ENCODE measurements at regions not wholly inside any gene's neighbourhood (a gene's known extent, or its start where the extent isn't known, plus 50 kb on each side); places are given as distances from the start of the nearest gene placed in this dataset.

DNA sequence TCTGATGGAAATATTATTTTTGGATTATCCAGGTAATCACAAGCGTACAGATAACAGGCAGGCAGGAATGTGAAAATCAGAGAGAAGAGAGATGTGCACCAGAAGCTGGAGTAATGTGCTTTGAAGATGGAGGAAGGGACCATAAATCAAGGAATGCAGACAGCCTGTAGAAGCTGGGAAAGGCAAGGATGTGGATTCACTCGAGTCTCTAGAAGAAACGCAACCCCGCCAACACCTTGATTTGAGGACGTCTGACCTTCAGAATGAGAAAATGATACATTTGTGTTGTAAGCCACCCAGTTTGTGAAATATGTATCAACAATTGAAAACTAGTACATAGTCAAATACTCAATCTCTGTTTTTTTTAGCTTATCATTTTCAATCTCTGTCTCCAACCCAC is 207.6 kb upstream of the MPDZ start:
- ChIA-PET CTCF (ENCODE audit: low intra/inter-chr PET ratio, low total read pairs) (no interaction called here), POLR2A (no interaction called here)
- H3K9ac ChIP-seq (ENCODE audit: insufficient read depth, low read depth, low read length) = no peak overlapping the region
- no peak overlapping the region for H2AFZ ChIP-seq (ENCODE audit: low read length)
- H4K20me1 ChIP-seq (ENCODE audit: insufficient read depth, low read length) = no peaks in the 10 kb centered on the region
- no peaks in the 10 kb centered on the region for H3K4me1 ChIP-seq (ENCODE audit: insufficient read depth, low read length)
- no peak overlapping the region for H3K4me2 ChIP-seq (ENCODE audit: low read depth, low read length)
- no peak overlapping the region for H3K4me3 ChIP-seq (replicated peaks in 1 of 3; ENCODE audit: insufficient read depth in 1 of 3, low read depth in 2 of 3, low read length in 3 of 3)
- intact Hi-C loops (cut with micrococcal nuclease; ENCODE audit: unreplicated experiment) (no loop called here), in situ Hi-C loops (cut with HindIII; ENCODE audit: extremely low pct_ligation_motif_present, low pct_unique_long_range_greater_than_20kb) (no loop called here)
- H3K79me2 ChIP-seq (ENCODE audit: insufficient read depth, low read length) = no peaks in the 10 kb centered on the region
- H3K27me3 ChIP-seq (ENCODE audit: control insufficient read depth in 1 of 2, insufficient read depth in 2 of 2, low read length in 2 of 2) = no peaks in the 10 kb centered on the region
- FAIRE-seq (no peak), DNase-seq (ENCODE audit: low spot score) (no peak), ATAC-seq (no peak)
- H3K27ac ChIP-seq (ENCODE audit: extremely low read length, insufficient read depth, low read length) = no peak overlapping the region
- H3K9me3 ChIP-seq (ENCODE audit: low read length) = no peaks in the 10 kb centered on the region
- WGBS (ENCODE audit: low lambda C conversion rate) = 22% methylated on average over 5 of the region's 5 CpGs
- BruUV-seq (replicated peaks) = no TSS peak
- TF ChIP-seq ATF7-NPFF (CRISPR knock-in tag; IDR thresholded peaks at IDR 0.05; ENCODE audit: low read depth) = no peak
- TF ChIP-seq, protein P1, sequence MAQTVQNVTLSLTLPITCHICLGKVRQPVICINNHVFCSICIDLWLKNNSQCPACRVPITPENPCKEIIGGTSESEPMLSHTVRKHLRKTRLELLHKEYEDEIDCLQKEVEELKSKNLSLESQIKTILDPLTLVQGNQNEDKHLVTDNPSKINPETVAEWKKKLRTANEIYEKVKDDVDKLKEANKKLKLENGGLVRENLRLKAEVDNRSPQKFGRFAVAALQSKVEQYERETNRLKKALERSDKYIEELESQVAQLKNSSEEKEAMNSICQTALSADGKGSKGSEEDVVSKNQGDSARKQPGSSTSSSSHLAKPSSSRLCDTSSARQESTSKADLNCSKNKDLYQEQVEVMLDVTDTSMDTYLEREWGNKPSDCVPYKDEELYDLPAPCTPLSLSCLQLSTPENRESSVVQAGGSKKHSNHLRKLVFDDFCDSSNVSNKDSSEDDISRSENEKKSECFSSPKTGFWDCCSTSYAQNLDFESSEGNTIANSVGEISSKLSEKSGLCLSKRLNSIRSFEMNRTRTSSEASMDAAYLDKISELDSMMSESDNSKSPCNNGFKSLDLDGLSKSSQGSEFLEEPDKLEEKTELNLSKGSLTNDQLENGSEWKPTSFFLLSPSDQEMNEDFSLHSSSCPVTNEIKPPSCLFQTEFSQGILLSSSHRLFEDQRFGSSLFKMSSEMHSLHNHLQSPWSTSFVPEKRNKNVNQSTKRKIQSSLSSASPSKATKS (CRISPR knock-in tag; IDR thresholded peaks at IDR 0.05) = no peak
- TF ChIP-seq ZNF703 (CRISPR knock-in tag; IDR thresholded peaks at IDR 0.05; ENCODE audit: borderline replicate concordance) = no peak
- no peak for TF ChIP-seq ZNF619 (CRISPR knock-in tag; IDR thresholded peaks at IDR 0.05)
- TF ChIP-seq NR2F2 (IDR thresholded peaks at IDR 0.05; ENCODE audit: borderline replicate concordance, low read depth) = no peak
- TF ChIP-seq, protein P2, sequence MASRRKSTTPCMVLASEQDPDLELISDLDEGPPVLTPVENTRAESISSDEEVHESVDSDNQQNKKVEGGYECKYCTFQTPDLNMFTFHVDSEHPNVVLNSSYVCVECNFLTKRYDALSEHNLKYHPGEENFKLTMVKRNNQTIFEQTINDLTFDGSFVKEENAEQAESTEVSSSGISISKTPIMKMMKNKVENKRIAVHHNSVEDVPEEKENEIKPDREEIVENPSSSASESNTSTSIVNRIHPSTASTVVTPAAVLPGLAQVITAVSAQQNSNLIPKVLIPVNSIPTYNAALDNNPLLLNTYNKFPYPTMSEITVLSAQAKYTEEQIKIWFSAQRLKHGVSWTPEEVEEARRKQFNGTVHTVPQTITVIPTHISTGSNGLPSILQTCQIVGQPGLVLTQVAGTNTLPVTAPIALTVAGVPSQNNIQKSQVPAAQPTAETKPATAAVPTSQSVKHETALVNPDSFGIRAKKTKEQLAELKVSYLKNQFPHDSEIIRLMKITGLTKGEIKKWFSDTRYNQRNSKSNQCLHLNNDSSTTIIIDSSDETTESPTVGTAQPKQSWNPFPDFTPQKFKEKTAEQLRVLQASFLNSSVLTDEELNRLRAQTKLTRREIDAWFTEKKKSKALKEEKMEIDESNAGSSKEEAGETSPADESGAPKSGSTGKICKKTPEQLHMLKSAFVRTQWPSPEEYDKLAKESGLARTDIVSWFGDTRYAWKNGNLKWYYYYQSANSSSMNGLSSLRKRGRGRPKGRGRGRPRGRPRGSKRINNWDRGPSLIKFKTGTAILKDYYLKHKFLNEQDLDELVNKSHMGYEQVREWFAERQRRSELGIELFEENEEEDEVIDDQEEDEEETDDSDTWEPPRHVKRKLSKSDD (CRISPR knock-in tag; IDR thresholded peaks at IDR 0.05; ENCODE audit: low read depth) = no peak
- TF ChIP-seq, protein P3, sequence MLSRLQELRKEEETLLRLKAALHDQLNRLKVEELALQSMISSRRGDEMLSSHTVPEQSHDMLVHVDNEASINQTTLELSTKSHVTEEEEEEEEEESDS (CRISPR knock-in tag; IDR thresholded peaks at IDR 0.05; ENCODE audit: borderline replicate concordance) = no peak
- TF ChIP-seq ZNF20 (CRISPR knock-in tag; IDR thresholded peaks at IDR 0.05) = no peak
- no peak for TF ChIP-seq ZNF543 (CRISPR knock-in tag; IDR thresholded peaks at IDR 0.05)
- no peak for TF ChIP-seq ZFY (CRISPR knock-in tag; IDR thresholded peaks at IDR 0.05)
- TF ChIP-seq, protein P4, sequence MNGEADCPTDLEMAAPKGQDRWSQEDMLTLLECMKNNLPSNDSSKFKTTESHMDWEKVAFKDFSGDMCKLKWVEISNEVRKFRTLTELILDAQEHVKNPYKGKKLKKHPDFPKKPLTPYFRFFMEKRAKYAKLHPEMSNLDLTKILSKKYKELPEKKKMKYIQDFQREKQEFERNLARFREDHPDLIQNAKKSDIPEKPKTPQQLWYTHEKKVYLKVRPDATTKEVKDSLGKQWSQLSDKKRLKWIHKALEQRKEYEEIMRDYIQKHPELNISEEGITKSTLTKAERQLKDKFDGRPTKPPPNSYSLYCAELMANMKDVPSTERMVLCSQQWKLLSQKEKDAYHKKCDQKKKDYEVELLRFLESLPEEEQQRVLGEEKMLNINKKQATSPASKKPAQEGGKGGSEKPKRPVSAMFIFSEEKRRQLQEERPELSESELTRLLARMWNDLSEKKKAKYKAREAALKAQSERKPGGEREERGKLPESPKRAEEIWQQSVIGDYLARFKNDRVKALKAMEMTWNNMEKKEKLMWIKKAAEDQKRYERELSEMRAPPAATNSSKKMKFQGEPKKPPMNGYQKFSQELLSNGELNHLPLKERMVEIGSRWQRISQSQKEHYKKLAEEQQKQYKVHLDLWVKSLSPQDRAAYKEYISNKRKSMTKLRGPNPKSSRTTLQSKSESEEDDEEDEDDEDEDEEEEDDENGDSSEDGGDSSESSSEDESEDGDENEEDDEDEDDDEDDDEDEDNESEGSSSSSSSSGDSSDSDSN (CRISPR knock-in tag; IDR thresholded peaks at IDR 0.05) = no peak
- TF ChIP-seq MAZ (IDR thresholded peaks at IDR 0.05; ENCODE audit: borderline replicate concordance, low read depth, low read length) = no peak
- no peak for TF ChIP-seq MAZ (CRISPR knock-in tag; IDR thresholded peaks at IDR 0.05; ENCODE audit: low read depth)
- H3K36me3 ChIP-seq (replicated peaks in 1 of 2; ENCODE audit: control insufficient read depth in 1 of 2, insufficient read depth in 2 of 2, low read length in 2 of 2) = no peaks in the 10 kb centered on the region
